Middle frontal gyrus (tissue), 1 donor: ENCODE measurements at regions not wholly inside any gene's neighbourhood (a gene's known extent, or its start where the extent isn't known, plus 50 kb on each side); places are given as distances from the start of the nearest gene placed in this dataset.
"Not testable (repeated sequence)": the region's sequence is repeated elsewhere in the genome, so short reads cannot be mapped to it uniquely, and the experiment has no call there.

Source experiments
- DNase-seq: peaks from one replicate; pipeline ENCODE4 v3.0.0-alpha.2; 2015; ENCODE audit warnings: low spot score; ENCODE audit errors: extremely low spot score

DNA sequence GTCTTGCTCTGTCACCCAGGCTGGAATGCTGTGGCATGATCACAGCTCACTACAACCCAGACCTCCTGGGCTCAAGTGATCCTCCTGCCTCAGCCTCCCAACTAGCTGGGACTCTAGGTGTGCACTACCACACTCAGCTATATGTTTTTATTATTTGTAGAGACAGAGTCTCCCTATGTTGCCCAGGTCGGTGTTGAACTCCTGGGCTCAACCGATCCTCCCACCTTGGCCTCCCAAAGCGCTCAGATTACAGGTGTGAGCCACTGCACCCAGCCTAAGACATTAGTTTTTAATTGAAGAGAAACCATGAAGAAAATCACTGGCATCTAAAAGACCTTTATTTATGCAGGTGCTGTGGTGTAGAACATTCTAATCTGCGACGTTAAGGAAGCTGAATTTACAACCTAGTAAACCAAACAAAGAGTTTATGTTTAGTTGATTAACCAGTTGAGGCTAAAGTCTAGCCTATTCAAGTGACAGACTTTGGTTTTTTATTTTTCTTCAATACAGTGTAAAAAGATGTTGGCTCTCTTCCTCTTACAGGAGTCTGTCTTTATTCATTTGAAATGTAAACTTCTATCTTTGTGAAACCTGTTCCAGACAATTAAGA is 52.5 kb upstream of the NBL1 start:
- no peak for DNase-seq

DNA sequence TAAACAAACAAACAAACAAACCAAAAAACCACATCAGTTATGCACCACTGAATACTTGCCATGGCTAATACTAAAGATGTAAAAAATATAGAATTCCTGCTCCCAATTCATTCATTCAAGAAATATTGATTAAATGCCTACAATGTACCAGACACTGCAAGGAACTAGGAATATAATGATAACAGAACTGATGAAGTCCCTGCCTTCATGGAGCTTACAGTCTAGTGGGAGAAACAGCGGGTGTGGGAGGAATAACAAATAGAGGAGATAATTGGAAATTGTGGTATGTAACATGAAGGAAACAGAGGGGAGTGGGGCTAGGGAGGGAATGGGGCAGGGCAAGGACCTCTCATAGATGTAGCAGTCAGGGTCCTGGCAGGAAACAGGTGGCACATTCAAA is 58.6 kb upstream of the NBL1 start:
- no peak for DNase-seq

DNA sequence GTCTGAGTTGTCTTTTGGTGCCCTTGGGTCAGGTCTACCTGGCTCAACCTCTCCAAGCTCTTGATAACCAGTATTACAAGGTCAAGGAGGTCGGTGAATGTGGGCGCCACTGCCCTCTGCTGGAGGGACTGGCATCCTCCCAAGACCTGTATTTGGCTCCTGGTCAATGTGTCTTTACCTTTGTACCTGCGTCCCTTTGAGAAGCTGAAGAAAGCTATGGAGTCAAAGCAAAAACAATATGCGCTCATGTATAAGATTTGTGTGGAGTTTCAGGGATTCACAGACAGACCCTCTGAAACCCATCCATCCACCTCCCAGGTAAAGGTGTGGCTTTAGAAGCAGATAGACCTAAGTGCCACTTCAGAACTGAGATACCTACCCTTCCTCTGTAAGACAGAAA is 61.8 kb upstream of the NBL1 start:
- DNase-seq: no peak

DNA sequence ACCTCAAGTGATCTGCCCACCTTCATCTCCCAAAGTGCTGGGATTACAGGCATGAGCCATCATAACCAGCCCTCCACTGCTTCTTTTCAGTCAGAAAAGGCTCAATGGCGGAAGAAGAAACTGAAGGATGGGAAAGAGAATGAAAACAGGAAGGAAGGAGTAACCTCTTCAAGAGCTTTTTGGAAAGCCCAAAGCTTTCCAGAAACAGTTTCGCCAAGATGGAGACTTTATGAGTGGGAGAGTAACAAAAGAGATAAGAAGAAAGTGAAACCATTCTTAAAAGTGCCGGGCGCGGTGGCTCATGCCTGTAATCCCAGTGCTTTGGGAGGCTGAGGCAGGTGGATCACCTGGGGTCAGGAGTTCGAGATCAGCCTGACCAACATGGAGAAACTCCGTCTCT is 62.7 kb upstream of the NBL1 start:
- DNase-seq: no peak

DNA sequence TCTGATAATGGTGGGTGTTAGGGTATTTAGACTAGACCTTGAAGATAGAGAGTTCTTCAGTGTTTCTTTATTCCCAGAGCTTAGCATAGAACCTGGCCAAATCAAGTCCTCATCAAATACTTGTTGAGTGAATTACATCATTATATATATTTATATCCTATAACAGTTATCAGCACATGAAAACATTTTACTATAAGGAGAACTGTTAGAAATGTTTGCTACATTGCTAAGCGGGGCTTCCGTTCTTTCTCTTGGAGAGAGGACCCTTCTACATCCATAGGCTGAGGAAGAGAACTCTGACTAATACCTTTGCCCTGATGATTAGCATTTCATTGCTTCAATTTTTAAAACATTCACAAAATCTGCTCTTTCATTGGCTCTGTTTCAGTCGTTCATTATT is 66.5 kb upstream of the NBL1 start:
- DNase-seq: no peak

DNA sequence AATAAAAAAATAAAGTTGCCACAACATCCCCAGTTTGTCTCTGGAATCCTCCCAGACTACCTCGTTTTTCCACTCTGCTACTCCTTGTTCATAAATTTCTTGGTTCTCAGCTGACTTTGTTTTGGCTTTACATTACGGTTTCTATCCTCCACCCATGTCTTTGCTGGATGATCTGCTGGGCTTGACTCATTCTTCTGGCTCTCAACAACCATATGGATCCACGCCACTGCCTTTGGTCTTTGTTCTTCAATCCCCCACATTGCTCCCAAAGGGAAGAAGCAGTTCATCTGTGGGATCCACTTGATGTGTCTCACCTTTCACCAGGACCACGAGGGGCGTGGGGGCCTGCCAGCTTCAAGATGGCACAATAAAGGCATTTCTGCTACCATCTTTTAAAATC is 67.1 kb upstream of the NBL1 start:
- DNase-seq: no peak

DNA sequence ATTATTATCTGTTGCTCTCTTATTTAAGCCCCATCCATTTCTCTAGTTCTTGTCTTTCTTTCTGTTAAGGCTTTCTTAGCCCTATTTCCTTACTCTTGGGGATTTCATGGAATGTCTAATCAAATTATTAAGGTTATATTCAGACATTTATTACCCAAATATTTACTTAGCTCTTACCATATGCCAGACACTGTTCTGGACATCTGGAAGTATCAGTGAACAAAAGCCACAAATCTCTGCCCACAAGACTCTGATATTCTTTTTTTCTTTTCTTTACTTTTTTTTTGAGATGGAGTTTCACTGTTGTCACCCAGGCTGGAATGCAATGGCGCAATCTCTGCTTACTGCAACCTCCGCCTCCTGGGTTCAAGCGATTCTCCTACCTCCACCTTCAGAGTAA is 74.3 kb upstream of the NBL1 start:
- no peak for DNase-seq

DNA sequence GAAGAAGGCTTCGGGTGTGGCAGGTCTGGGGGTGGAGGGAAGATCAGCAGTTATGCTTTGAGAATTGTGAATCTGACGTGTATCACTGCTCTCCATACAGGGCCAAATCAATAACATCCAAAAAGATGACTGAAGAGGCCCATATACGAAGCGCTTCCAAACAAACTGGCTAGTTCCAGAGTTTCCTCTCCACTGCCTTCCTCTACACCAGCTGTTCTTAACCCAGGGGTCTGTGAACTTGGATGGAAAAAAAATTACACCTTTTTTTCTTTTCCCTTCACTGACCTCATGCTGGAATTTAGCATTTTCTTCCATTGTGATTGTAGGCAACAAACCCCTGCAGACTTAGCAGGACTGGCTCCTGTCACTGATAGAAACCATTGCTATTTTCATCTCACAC is 77.1 kb upstream of the NBL1 start:
- no peak for DNase-seq

DNA sequence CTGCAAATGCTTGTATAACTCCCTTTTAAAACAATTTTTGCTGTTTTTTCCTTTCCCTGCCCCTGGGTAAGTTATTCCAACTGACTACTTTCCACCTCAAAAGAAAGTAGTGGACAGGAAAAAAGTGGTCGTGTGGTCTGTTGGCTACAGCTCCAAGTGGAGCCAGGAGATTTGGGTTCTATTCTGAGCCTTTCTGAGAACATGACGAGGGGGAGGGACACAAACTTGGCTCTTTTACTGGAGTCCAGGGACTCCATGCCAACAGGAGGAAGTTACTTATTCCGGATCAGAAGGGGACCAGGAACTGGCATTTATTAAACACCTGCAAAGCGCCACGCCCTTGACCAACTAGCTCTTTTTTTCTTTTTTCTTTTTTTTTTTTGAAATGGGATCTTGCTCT is 79.0 kb upstream of the CAPZB start:
- DNase-seq: no peak

DNA sequence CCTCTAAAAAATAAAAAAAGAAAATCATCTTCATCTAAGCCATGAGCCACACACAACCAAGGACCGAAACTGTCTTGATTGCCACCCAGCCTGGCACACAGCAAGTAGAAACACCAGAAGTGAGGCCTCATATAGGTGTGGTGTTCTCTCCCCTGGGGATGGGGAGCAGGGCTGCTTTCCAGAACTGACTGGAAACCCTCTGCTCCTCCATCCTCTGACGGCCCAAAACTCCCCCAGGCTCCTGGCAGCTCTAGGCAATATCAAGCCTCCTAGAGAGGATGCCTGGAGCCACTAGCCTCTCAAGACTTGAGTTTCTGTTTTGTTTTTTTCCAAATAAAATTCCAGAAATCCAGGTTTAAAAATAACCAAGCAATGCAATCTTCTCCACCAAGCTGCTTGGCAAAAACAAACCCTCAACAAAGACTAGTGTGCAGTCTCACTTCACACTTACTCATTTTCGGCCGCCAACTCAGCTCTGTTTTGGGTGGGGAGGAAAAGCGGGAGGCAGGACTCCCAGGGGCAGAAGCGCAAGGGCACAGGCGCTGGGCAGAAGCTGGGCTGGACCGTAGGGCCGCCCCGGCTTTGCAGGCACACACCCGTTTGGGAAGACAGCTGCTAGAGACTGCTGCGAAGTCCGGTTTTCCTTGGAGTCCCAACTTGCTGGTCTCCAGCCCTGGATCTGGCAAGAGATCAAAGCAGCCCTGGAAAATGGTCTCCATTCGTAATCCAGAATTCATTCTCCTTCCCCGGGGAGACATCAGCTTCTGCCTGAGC is 78.2 kb upstream of the CAPZB start:
- peak; percentile 7 for DNase-seq

DNA sequence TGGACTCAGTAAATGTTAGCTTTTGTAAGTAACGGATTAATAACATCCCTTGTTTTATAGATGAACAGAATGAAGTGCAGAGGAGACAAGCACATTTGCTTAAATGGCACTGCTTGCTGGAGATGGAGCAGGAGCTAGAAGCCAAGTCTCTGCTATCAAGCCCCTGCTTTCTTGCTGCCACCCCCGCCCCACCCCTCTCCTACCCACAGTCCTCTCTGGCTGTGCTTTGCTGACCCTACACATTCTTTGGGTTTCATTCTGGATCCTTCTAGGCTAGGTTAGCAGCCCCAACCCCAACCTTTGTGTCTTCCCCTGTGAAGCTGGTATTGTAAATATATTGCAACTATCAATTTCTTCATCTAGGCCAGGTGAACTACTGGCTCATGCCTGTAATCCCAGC is 77.5 kb upstream of the CAPZB start:
- no peak for DNase-seq

DNA sequence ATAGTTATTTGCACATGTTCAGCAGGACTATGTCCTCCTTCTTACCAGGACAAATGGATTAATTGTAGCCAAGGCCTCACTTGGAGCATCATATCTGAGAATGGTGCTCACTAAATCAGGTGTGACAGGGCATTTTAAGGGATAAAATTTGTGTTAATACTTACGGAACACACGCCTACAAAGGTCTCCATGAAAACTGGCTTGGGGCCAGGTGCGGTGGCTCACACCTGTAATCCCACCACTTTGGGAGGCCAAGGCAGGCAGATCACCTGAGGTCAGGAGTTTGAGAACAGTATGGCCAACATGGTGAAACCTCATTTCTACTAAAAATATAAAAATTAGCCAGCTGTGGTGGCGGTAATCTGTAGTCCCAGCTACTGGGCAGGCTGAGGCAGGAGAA is 75.1 kb upstream of the CAPZB start:
- DNase-seq: no peak

DNA sequence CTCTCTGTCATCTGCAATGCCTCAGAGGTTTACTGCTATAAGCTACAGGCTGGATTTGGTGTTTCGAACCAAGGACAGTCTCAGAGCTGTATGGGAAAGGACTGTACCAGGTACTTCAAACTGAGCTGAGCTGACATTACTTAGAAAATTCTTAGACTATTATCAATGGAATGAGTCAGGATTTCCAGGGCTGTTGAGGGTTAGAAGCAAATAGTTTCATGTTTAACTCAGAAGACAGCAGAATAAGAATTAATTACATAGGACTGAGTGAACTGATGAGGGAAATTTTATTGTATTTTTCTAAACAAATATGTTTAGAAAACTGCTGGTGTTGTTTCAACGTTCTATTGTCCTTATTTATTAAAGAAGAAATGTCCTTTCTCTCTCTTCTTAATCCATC is 74.3 kb upstream of the CAPZB start:
- no peak for DNase-seq

DNA sequence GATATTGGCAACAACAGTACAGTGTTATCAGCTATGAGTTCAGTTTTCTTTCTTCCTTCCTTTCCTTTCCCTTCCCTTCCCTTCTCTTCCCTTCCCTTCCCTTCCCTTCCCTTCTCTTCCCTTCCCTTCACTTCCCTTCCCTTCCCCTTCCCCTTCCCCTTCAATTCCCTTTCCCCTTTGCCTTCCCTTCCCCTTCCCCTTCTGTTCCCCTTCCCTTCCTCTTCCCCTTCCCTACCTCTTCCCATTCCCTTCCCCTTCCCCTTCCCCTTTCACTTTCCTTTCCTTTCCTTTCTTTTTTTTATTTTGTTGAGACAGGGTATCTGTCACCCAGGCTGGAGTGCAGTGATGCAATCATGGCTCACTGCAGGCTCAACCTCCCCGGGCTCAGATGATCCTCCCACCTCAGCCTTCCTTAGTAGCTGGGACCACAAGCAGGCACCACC is 72.3 kb upstream of the CAPZB start:
- no peak for DNase-seq

DNA sequence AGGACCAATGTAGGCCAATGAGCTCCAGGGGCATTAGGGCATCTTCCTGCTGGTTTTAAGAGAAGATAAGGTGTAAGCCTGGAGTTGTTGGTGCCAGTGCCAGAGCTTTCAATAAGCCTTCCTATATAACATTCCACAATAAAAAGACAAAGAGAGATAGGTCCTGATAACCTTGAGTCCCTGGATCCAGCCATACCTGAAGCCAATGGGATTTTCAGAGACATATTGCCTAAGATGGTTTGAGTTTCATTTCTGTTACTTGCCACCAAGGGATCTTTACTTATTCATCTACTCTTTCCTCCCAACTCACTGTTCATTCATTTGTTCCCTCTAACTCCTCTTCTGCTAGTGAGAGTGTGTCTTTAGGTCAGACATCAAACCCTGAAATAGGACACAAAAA is 68.8 kb upstream of the CAPZB start:
- DNase-seq: no peak

DNA sequence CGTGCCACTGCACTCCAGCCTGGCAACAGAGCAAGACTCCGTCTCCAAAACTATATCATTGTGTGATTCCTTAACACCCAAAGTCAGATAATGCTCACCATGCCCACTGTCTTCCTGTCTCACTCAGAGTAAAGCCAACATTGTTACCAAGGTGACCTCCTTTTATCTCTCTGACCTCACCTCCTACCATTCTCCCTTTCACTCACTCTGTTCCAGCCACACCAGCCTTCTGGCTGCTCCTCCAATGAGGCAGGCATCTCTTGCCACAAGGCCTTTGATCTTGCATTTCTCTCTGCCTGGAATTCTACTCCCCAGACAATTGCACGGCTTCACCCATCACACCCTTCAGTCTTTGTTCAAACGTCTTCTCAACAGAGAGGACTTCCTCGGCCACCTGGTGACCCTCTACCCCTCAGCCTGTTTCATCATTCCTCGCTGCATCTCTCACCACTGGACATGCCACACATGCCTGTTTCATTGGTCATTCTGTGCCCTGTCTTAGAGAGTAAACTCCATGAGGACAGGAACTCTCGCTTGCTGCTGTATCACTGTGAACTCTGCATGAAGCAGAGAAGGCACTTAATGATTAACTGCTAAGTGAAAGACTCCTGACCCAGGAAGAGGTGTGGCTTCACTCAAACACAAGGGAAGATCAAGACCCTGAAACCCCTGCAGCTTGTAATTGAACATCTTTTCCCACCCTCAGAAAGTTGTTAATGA is 67.1 kb upstream of the CAPZB start:
- DNase-seq: no peak

DNA sequence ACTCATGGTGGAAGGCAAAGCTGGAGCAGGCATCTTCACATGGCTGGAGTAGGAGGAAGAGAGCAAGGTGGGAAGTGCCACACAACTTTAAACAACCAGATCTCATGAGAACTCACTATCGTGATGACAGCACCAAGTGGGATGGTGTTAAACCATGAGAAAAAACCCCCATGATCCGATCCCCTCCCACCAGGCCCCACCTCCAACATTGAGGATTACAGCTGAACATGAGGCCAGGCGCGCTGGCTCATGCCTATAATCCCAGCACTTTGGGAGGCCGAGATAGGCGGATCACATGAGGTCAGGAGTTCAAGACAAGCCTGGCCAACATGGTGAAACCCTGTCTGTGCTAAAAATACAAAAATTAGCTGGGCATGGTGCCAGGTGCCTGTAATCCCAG is 66.5 kb upstream of the CAPZB start:
- not testable (repeated sequence) for DNase-seq

DNA sequence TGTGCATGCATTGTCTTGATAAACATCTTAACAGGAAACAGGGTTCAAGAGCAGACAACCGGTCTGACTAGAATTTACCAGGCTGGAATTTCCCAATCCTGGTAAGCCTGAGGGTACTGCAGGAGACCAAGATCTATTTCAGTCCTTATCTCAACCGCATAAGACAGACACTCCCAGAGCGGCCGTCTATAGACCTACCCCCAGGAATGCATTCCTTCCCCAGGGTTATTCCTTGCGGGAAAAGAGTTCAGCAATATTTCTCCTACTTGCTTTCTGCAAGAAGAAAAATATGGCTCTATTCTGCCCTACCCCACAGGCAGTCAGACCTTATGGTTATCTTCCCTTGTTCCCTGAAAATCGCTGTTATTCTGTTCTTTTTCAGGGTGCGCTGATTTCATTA is 65.1 kb upstream of the CAPZB start:
- not testable (repeated sequence) for DNase-seq

DNA sequence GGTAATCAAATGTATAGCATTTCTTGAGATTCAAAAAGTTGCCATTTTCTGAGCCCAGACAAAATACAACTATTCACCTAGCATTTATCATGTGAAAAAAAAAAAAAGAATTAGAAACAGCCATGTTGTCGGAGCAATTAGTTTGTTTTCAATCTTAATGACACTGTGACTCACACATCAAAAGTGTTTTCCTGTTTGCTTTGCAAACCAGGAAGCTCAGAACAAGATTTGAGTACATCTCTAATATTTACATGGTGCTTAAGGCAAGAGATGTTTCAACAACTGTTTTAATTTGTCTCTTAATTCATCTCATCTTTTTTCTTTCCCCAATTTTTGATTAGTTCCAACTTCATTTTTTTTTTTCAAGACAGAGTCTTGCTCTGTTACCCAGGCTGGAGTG is 62.5 kb upstream of the CAPZB start:
- no peak for DNase-seq

DNA sequence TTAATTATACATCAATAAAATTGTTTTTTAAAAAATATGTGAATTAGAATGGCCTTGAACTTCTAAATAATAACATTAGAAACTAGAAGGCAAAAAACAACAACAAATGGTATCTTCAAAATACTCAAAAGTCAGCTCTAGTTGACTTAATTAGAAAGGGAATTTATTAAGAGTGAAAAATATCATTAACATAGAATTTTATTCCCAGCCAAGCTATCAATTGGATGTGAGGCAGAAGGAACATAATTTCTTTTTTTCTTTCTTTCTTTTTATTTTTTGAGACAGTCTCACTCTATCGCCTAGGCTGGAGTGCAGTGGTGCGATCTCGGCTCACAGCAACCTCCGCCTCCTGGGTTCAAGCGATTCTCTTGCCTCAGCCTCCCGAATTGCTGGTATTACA is 51.2 kb upstream of the CAPZB start:
- DNase-seq: no peak

DNA sequence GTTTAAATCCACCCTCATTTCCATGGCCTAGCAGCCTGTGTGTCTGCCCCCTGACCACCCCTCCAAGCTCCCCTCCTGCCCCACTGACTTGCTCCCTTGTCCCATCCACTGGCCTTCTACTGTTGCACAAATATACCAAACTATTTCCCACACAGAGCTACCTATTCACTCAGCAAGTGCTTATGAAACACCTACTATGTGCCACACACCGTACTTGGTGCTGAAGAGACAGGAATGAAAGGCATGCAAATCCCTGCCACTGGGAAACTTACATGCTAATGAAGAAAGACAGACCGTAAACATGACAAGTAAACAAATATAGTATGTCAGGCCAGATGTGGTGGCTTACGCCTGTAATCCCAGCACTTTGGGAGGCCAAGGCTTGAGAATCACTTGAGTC is 49.9 kb upstream of the CAPZB start:
- no peak for DNase-seq
